GM23338 (cell line): ENCODE measurements at regions not wholly inside any gene's neighbourhood (a gene's known extent, or its start where the extent isn't known, plus 50 kb on each side); places are given as distances from the start of the nearest gene placed in this dataset.
A peak's percentile ranks its signal among the peaks of the same experiment; 100 is the strongest.

ENCODE experiments used
- ATAC-seq: fragments of 200-7000 bp; cut with Tn5 transposase; 3 replicates; pipeline ENCODE4 v1.9.1; 2020
- DNase-seq: peaks from one replicate; pipeline ENCODE4 v3.0.0-alpha.2; 2015; ENCODE audit warnings: low spot score
- H2AFZ ChIP-seq: fragments of 200-600 bp; sonication (generic); 2 replicates; pipeline ENCODE4 v1.8.0; 2016; ENCODE audit warnings: antibody characterized with exemption, mild to moderate bottlenecking, moderate library complexity
- H3F3A ChIP-seq: fragments of 200-600 bp; sonication (generic); replicated peaks from 2 replicates; pipeline ENCODE4 v1.8.0; 2017; ENCODE audit warnings: antibody characterized with exemption, mixed run types, low read depth
- H3K27ac ChIP-seq: fragments of 200-600 bp; sonication (generic); 2 replicates; pipeline ENCODE4 v1.6.1; 2016; ENCODE audit warnings: low read depth
- H3K27me3 ChIP-seq: fragments of 200-600 bp; sonication (generic); 2 replicates; pipeline ENCODE4 v1.8.0; 2016; ENCODE audit warnings: mild to moderate bottlenecking, mixed run types, moderate library complexity; ENCODE audit not compliant: insufficient read depth
- H3K36me3 ChIP-seq: fragments of 200-600 bp; sonication (generic); 2 replicates; pipeline ENCODE4 v1.8.0; 2016; ENCODE audit warnings: mild to moderate bottlenecking; ENCODE audit not compliant: insufficient read depth
- H3K4me1 ChIP-seq: fragments of 200-600 bp; sonication (generic); 2 replicates; pipeline ENCODE4 v1.8.0; 2016; ENCODE audit warnings: mild to moderate bottlenecking, moderate library complexity; ENCODE audit not compliant: insufficient read depth
- H3K4me2 ChIP-seq: fragments of 200-600 bp; sonication (generic); 2 replicates; pipeline ENCODE4 v1.7.1; 2017; ENCODE audit warnings: mixed run types
- H3K4me3 ChIP-seq: fragments of 200-600 bp; sonication (generic); 2 replicates; pipeline ENCODE4 v1.6.1; 2016; ENCODE audit warnings: mixed run types
- H3K79me2 ChIP-seq: fragments of 200-600 bp; sonication (generic); replicated peaks from 2 replicates; pipeline ENCODE4 v1.8.0; 2017; ENCODE audit warnings: mild to moderate bottlenecking; ENCODE audit not compliant: insufficient read depth
- H3K9me2 ChIP-seq: fragments of 200-600 bp; sonication (generic); 2 replicates; pipeline ENCODE4 v1.8.0; 2017; ENCODE audit not compliant: insufficient read depth
- H4K20me1 ChIP-seq: fragments of 200-600 bp; sonication (generic); replicated peaks from 2 replicates; pipeline ENCODE4 v1.8.0; 2017; ENCODE audit warnings: mild to moderate bottlenecking; ENCODE audit not compliant: insufficient read depth
- H3K27ac Mint-ChIP-seq: 2 replicates; pipeline ENCODE4 v1.8.0; 2020; ENCODE audit warnings: inconsistent platforms, mild to moderate bottlenecking, moderate library complexity, mixed read lengths
- H3K27me3 Mint-ChIP-seq: 3 replicates; pipeline ENCODE4 v1.8.0; 2022; ENCODE audit warnings: low read depth, mild to moderate bottlenecking, moderate library complexity, mixed read lengths, inconsistent platforms; ENCODE audit not compliant: insufficient read depth, poor library complexity
- H3K36me3 Mint-ChIP-seq: 3 replicates; pipeline ENCODE4 v1.8.0; 2021; ENCODE audit warnings: low read depth, mild to moderate bottlenecking, inconsistent platforms, moderate library complexity, mixed read lengths
- H3K4me1 Mint-ChIP-seq: 3 replicates; pipeline ENCODE4 v1.8.0; 2020; ENCODE audit warnings: mild to moderate bottlenecking, inconsistent platforms, mixed read lengths
- H3K4me3 Mint-ChIP-seq: 3 replicates; pipeline ENCODE4 v1.8.0; 2021; ENCODE audit warnings: moderate library complexity, mild to moderate bottlenecking, inconsistent platforms, mixed read lengths
- H3K9me3 Mint-ChIP-seq: 3 replicates; pipeline ENCODE4 v1.8.0; 2020; ENCODE audit warnings: moderate library complexity, mild to moderate bottlenecking, inconsistent platforms, mixed read lengths
- CREB1 ChIP-seq: fragments of 250-450 bp; sonication (Bioruptor Pico); IDR thresholded peaks from 2 replicates; pipeline ENCODE4 v1.5.0; 2020; ENCODE audit warnings: low read depth, mild to moderate bottlenecking, moderate library complexity
- EZH2phosphoT487 ChIP-seq: fragments of 200-600 bp; sonication (generic); IDR thresholded peaks from one replicate; pipeline ENCODE4 v1.8.1; 2018; ENCODE audit warnings: antibody characterized with exemption; ENCODE audit not compliant: unreplicated experiment
- JUNB ChIP-seq: IDR thresholded peaks from one replicate; pipeline ENCODE4 v1.6.1; 2016; ENCODE audit warnings: antibody characterized with exemption; ENCODE audit not compliant: unreplicated experiment
- POLR2AphosphoS5 ChIP-seq: IDR thresholded peaks from 2 replicates; pipeline ENCODE4 v1.6.1; 2016; ENCODE audit warnings: antibody characterized with exemption, low read depth
- ZNF114 ChIP-seq: fragments of 250-450 bp; sonication (Bioruptor Pico); IDR thresholded peaks from 2 replicates; pipeline ENCODE4 v1.5.0; 2020; ENCODE audit warnings: mild to moderate bottlenecking, moderate library complexity
- TF ChIP-seq, protein P1 (sequence below): fragments of 250-450 bp; sonication (Bioruptor Pico); IDR thresholded peaks from 2 replicates; pipeline ENCODE4 v1.5.0; 2020; ENCODE audit warnings: mild to moderate bottlenecking, moderate library complexity

- Mint-ChIP-seq H3K27ac (no peak overlapping the region; the same call in 1 of the 2 replicates), H3K9me3 (no peaks in the 10 kb centered on the region), H3K27me3 (peaks cover 2% of the 10 kb centered on the region), H3K36me3 (peaks cover 6% of the 10 kb centered on the region; the same call in 1 of the 3 replicates), H3K4me3 (no peak overlapping the region), H3K4me1 (peaks cover 26% of the 10 kb centered on the region)
- peaks cover 10% of the 10 kb centered on the region; the same call in 1 of the 2 replicates for H3K4me1 ChIP-seq
- H3K79me2 ChIP-seq: no peaks in the 10 kb centered on the region
- H3K4me3 ChIP-seq: no peak overlapping the region
- DNase-seq (no peak), ATAC-seq (peak; percentile 36; the same call in 1 of the 3 replicates)
- no peak overlapping the region for H3K4me2 ChIP-seq
- H3K27ac ChIP-seq: no peak overlapping the region
- H2AFZ ChIP-seq: no peak overlapping the region
- no peaks in the 10 kb centered on the region for H3K27me3 ChIP-seq
- no peaks in the 10 kb centered on the region for H3F3A ChIP-seq
- TF ChIP-seq ZNF114 (CRISPR knock-in tag) (no peak), EZH2phosphoT487 (no peak), POLR2AphosphoS5 (no peak), JUNB (no peak)
- TF ChIP-seq, protein P1, sequence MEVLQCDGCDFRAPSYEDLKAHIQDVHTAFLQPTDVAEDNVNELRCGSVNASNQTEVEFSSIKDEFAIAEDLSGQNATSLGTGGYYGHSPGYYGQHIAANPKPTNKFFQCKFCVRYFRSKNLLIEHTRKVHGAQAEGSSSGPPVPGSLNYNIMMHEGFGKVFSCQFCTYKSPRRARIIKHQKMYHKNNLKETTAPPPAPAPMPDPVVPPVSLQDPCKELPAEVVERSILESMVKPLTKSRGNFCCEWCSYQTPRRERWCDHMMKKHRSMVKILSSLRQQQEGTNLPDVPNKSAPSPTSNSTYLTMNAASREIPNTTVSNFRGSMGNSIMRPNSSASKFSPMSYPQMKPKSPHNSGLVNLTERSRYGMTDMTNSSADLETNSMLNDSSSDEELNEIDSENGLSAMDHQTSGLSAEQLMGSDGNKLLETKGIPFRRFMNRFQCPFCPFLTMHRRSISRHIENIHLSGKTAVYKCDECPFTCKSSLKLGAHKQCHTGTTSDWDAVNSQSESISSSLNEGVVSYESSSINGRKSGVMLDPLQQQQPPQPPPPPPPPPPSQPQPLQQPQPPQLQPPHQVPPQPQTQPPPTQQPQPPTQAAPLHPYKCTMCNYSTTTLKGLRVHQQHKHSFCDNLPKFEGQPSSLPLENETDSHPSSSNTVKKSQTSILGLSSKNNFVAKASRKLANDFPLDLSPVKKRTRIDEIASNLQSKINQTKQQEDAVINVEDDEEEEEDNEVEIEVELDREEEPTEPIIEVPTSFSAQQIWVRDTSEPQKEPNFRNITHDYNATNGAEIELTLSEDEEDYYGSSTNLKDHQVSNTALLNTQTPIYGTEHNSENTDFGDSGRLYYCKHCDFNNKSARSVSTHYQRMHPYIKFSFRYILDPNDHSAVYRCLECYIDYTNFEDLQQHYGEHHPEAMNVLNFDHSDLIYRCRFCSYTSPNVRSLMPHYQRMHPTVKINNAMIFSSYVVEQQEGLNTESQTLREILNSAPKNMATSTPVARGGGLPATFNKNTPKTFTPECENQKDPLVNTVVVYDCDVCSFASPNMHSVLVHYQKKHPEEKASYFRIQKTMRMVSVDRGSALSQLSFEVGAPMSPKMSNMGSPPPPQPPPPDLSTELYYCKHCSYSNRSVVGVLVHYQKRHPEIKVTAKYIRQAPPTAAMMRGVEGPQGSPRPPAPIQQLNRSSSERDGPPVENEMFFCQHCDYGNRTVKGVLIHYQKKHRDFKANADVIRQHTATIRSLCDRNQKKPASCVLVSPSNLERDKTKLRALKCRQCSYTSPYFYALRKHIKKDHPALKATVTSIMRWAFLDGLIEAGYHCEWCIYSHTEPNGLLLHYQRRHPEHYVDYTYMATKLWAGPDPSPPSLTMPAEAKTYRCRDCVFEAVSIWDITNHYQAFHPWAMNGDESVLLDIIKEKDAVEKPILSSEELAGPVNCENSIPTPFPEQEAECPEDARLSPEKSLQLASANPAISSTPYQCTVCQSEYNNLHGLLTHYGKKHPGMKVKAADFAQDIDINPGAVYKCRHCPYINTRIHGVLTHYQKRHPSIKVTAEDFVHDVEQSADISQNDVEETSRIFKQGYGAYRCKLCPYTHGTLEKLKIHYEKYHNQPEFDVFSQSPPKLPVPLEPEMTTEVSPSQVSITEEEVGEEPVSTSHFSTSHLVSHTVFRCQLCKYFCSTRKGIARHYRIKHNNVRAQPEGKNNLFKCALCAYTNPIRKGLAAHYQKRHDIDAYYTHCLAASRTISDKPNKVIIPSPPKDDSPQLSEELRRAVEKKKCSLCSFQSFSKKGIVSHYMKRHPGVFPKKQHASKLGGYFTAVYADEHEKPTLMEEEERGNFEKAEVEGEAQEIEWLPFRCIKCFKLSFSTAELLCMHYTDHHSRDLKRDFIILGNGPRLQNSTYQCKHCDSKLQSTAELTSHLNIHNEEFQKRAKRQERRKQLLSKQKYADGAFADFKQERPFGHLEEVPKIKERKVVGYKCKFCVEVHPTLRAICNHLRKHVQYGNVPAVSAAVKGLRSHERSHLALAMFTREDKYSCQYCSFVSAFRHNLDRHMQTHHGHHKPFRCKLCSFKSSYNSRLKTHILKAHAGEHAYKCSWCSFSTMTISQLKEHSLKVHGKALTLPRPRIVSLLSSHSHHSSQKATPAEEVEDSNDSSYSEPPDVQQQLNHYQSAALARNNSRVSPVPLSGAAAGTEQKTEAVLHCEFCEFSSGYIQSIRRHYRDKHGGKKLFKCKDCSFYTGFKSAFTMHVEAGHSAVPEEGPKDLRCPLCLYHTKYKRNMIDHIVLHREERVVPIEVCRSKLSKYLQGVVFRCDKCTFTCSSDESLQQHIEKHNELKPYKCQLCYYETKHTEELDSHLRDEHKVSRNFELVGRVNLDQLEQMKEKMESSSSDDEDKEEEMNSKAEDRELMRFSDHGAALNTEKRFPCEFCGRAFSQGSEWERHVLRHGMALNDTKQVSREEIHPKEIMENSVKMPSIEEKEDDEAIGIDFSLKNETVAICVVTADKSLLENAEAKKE (CRISPR knock-in tag): no peak
- no peaks in the 10 kb centered on the region for H3K36me3 ChIP-seq
- H4K20me1 ChIP-seq: no peaks in the 10 kb centered on the region
- H3K9me2 ChIP-seq: no peaks in the 10 kb centered on the region
Observed at GRCh38 chr14:47778631-47779030, 103.2 kb upstream of the MDGA2 start.

- Histone ChIP-seq H3K79me2 (no peaks in the 10 kb centered on the region), H3K4me1 (peaks cover 10% of the 10 kb centered on the region; the same call in 1 of the 2 replicates), H3F3A (no peaks in the 10 kb centered on the region), H3K4me2 (no peak overlapping the region), H3K36me3 (no peaks in the 10 kb centered on the region), H3K4me3 (no peak overlapping the region), H3K27ac (no peak overlapping the region), H3K9me2 (0 out of 2 replicates have a peak, but pooled peaks cover 3% of the 10 kb centered on the region), H2AFZ (no peak overlapping the region), H3K27me3 (no peaks in the 10 kb centered on the region), H4K20me1 (no peaks in the 10 kb centered on the region)
- H3K4me3 Mint-ChIP-seq: no peak overlapping the region
- H3K27ac Mint-ChIP-seq: no peak overlapping the region
- H3K4me1 Mint-ChIP-seq: peaks cover 8% of the 10 kb centered on the region
- no peaks in the 10 kb centered on the region; the same call in 2 of the 3 replicates for H3K9me3 Mint-ChIP-seq
- no peaks in the 10 kb centered on the region for H3K36me3 Mint-ChIP-seq
- H3K27me3 Mint-ChIP-seq: no peaks in the 10 kb centered on the region
- ATAC-seq (no peak), DNase-seq (no peak)
- TF ChIP-seq POLR2AphosphoS5 (no peak), CREB1 (no peak)
- TF ChIP-seq, protein P1 (CRISPR knock-in tag): no peak
Observed at GRCh38 chr14:47772652-47773051, 97.2 kb upstream of the MDGA2 start.
